KMS-11 (cell line): ENCODE measurements at regions not wholly inside any gene's neighbourhood (a gene's known extent, or its start where the extent isn't known, plus 50 kb on each side); places are given as distances from the start of the nearest gene placed in this dataset.

Experiments used
- H2AFZ ChIP-seq: fragments of 200-600 bp; sonication (generic); 2 replicates; pipeline ENCODE4 v1.6.1; 2016; ENCODE audit warnings: antibody characterized with exemption, mixed run types, low read depth
- H3K27ac ChIP-seq: fragments of 200-600 bp; sonication (generic); 2 replicates; pipeline ENCODE4 v1.6.1; 2016; ENCODE audit warnings: mild to moderate bottlenecking, mixed run types
- H3K27me3 ChIP-seq: fragments of 200-600 bp; sonication (generic); 2 replicates; pipeline ENCODE4 v1.6.1; 2017; ENCODE audit warnings: mild to moderate bottlenecking, low read depth, mixed run types, moderate library complexity; ENCODE audit not compliant: insufficient read depth
- H3K36me3 ChIP-seq: fragments of 200-600 bp; sonication (generic); 2 replicates; pipeline ENCODE4 v1.6.1; 2017; ENCODE audit warnings: mild to moderate bottlenecking, mixed run types; ENCODE audit not compliant: insufficient read depth
- H3K4me1 ChIP-seq: fragments of 200-600 bp; sonication (generic); 2 replicates; pipeline ENCODE4 v1.6.1; 2016; ENCODE audit warnings: mild to moderate bottlenecking, low read depth, mixed run types; ENCODE audit not compliant: poor library complexity, severe bottlenecking
- H3K4me2 ChIP-seq: fragments of 200-600 bp; sonication (generic); 2 replicates; pipeline ENCODE4 v1.7.0; 2016; ENCODE audit warnings: mild to moderate bottlenecking, mixed run types
- H3K4me3 ChIP-seq: fragments of 200-600 bp; sonication (generic); IDR thresholded peaks from 2 replicates; pipeline ENCODE4 v1.6.1; 2017; ENCODE audit warnings: low read depth, low read length, mixed read lengths; ENCODE audit not compliant: insufficient read depth
- H3K79me2 ChIP-seq: fragments of 200-600 bp; sonication (generic); 2 replicates; pipeline ENCODE4 v1.6.1; 2016; ENCODE audit warnings: low read depth, mixed run types; ENCODE audit not compliant: insufficient read depth
- H3K9ac ChIP-seq: fragments of 200-600 bp; sonication (generic); 2 replicates; pipeline ENCODE4 v1.6.1; 2016; ENCODE audit warnings: mild to moderate bottlenecking, mixed run types
- H4K20me1 ChIP-seq: fragments of 200-600 bp; sonication (generic); 2 replicates; pipeline ENCODE4 v1.6.1; 2016; ENCODE audit warnings: mild to moderate bottlenecking, mixed run types; ENCODE audit not compliant: insufficient read depth
- TF ChIP-seq, protein P1 (sequence below): fragments of 200-600 bp; sonication (generic); conservative IDR thresholded peaks from 2 replicates; pipeline ENCODE4 v1.6.1; 2017; ENCODE audit warnings: low read depth, mild to moderate bottlenecking, antibody characterized with exemption, low read length, moderate library complexity, mixed read lengths

DNA sequence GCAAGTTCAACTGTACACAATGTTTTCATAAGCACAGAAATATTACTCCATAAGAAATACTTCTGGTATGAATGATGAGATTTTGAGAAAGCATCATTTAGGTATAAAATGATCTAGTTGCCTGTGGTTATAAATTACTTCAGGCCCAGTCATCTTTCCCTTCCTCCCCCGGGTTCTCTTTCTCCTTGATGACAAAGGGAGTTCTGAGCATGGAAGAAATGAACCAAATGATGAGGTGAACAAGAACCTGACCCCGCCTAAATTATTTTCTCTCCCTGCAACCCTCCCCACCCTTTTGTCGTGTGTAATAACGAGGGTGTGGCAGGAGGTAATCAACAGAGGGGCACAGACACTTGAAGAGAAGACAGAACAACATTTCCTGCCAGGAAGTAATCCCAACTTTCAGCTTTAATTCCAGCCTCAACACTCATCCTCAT, 319.6 kb upstream of the SP8 start:
- no peak overlapping the region for H3K4me2 ChIP-seq

GRCh38 chr7:21107101-21107500, 320.4 kb upstream of the SP8 start:
- H3K4me1 ChIP-seq = no peaks in the 10 kb centered on the region
- H3K4me3 ChIP-seq = no peak overlapping the region
- H2AFZ ChIP-seq = no peak overlapping the region
- H3K4me2 ChIP-seq = no peak overlapping the region
- H3K27ac ChIP-seq = no peak overlapping the region
- H3K27me3 ChIP-seq = no peaks in the 10 kb centered on the region
- TF ChIP-seq, protein P1, sequence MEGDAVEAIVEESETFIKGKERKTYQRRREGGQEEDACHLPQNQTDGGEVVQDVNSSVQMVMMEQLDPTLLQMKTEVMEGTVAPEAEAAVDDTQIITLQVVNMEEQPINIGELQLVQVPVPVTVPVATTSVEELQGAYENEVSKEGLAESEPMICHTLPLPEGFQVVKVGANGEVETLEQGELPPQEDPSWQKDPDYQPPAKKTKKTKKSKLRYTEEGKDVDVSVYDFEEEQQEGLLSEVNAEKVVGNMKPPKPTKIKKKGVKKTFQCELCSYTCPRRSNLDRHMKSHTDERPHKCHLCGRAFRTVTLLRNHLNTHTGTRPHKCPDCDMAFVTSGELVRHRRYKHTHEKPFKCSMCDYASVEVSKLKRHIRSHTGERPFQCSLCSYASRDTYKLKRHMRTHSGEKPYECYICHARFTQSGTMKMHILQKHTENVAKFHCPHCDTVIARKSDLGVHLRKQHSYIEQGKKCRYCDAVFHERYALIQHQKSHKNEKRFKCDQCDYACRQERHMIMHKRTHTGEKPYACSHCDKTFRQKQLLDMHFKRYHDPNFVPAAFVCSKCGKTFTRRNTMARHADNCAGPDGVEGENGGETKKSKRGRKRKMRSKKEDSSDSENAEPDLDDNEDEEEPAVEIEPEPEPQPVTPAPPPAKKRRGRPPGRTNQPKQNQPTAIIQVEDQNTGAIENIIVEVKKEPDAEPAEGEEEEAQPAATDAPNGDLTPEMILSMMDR = no peak
- H4K20me1 ChIP-seq = no peaks in the 10 kb centered on the region
- H3K79me2 ChIP-seq = no peaks in the 10 kb centered on the region
- no peak overlapping the region for H3K9ac ChIP-seq
- no peaks in the 10 kb centered on the region for H3K36me3 ChIP-seq

More for the DNA sequence above, 319.6 kb upstream of the SP8 start:
- TF ChIP-seq, protein P1 = no peak
- Histone ChIP-seq H3K9ac (no peak overlapping the region), H2AFZ (no peak overlapping the region), H3K4me1 (no peaks in the 10 kb centered on the region), H3K36me3 (no peaks in the 10 kb centered on the region), H4K20me1 (no peaks in the 10 kb centered on the region), H3K27me3 (no peaks in the 10 kb centered on the region), H3K4me3 (no peak overlapping the region), H3K27ac (no peak overlapping the region), H3K79me2 (no peaks in the 10 kb centered on the region)

DNA sequence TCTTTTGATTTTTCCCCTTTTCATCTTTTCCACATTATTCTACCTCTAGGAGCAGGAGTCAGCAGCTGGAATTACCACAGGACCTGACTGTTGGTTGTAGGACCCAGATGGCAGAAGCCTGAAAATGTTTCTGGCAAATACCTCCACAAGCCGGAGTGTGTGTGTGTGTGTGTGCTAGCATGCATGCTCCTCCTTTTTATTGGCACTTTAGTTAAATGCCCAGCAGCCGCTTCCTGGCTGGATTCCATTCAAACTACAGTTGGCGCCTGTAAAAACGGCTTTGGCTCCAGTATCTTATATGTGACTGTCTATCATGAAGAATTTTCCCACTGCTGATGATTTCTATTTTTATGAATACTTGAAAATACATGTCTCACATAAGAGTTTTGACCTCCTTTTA, 319.7 kb upstream of the SP4 start:
- Histone ChIP-seq H4K20me1 (no peaks in the 10 kb centered on the region), H3K4me3 (no peak overlapping the region), H3K4me2 (no peak overlapping the region), H2AFZ (no peak overlapping the region), H3K27me3 (no peaks in the 10 kb centered on the region), H3K4me1 (no peaks in the 10 kb centered on the region), H3K36me3 (no peaks in the 10 kb centered on the region), H3K9ac (no peak overlapping the region), H3K27ac (no peak overlapping the region), H3K79me2 (no peaks in the 10 kb centered on the region)
- TF ChIP-seq, protein P1 = no peak

DNA sequence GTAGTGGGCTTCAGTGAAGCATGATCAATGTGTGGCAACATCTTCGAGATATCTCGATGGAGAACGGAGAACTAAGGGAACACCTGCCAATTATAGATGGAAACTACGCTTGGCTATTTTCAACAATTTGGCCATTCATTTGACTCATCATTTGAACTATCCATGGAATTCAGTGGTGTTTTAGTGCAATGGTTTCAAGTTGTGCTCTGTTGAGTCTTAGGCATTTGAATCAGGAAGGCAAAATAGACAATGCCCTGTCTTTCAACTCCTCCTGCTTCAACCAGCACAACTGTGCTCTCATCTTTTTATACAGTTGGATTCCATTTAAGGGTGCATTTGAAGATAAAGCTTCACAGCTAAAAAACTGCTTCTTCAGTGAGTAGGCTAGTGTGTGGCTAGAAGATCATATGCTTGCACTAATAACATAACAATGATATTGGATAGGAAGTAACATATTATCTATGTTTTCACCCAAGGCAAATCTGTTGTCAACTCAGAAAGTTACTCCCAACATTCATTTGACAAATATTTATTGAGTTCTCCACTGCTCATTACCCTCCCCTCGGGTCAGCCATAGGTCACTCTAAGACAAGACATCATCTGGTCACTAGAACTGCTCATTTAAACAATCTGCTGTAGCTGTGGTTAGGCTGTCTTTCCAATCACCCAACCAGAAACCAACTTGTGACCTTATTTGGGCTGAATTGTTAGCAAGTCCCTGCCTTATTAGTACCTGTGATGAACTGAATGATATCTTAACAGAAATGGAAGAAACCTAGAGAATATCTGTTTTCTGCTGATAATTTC, 314.1 kb upstream of the SP4 start:
- H3K4me1 ChIP-seq = peaks cover 12% of the 10 kb centered on the region
- 0 out of 2 replicates have a peak overlapping the region, but pooled peaks have one; percentile 23 for H3K4me2 ChIP-seq
- H3K9ac ChIP-seq = no peak overlapping the region
- H3K4me3 ChIP-seq = no peak overlapping the region
- TF ChIP-seq, protein P1 = no peak
- H3K79me2 ChIP-seq = no peaks in the 10 kb centered on the region
- H4K20me1 ChIP-seq = no peaks in the 10 kb centered on the region
- no peak overlapping the region for H2AFZ ChIP-seq
- no peaks in the 10 kb centered on the region for H3K27me3 ChIP-seq
- H3K27ac ChIP-seq = no peak overlapping the region
- no peaks in the 10 kb centered on the region for H3K36me3 ChIP-seq
